Skeletal muscle tissue (tissue), 3 donors: ENCODE measurements at regions not wholly inside any gene's neighbourhood (a gene's known extent, or its start where the extent isn't known, plus 50 kb on each side); places are given as distances from the start of the nearest gene placed in this dataset.

Experiments used
- H3K27ac ChIP-seq: one replicate; pipeline ENCODE4 v1.7.0; 2013; ENCODE audit warnings: mild to moderate bottlenecking, low read depth, low read length, inconsistent platforms
- H3K27me3 ChIP-seq, 3 donors: one replicate each; pipeline ENCODE4 v1.7.0; 2013; ENCODE audit warnings: low read length in 3 of 3; ENCODE audit not compliant: control insufficient read depth in 3 of 3, insufficient read depth in 3 of 3
- H3K36me3 ChIP-seq, 3 donors: one replicate each; pipeline ENCODE4 v1.7.0; 2013; ENCODE audit warnings: low read length in 3 of 3; ENCODE audit not compliant: control insufficient read depth in 3 of 3, insufficient read depth in 3 of 3
- H3K4me1 ChIP-seq, 3 donors: one replicate each; pipeline ENCODE4 v1.7.0; 2013; ENCODE audit warnings: low read length in 3 of 3, mild to moderate bottlenecking in 3 of 3; ENCODE audit not compliant: control insufficient read depth in 3 of 3, insufficient read depth in 3 of 3
- H3K4me3 ChIP-seq, 3 donors: one replicate each; pipeline ENCODE4 v1.7.0; 2013; ENCODE audit warnings: low read length in 3 of 3
- H3K9ac ChIP-seq, 3 donors: one replicate each; pipeline ENCODE4 v1.7.0; 2013; ENCODE audit warnings: low read length in 3 of 3, mild to moderate bottlenecking in 3 of 3, moderate library complexity in 2 of 3, low read depth in 1 of 3
- H3K9me3 ChIP-seq, 3 donors: one replicate each; pipeline ENCODE4 v1.7.0; 2013; ENCODE audit warnings: low read length in 3 of 3; ENCODE audit not compliant: control insufficient read depth in 3 of 3
- donor health status: Osteomylitis.

- H3K4me3 ChIP-seq = no peak overlapping the region
- no peaks in the 10 kb centered on the region for H3K9me3 ChIP-seq
- no peaks in the 10 kb centered on the region for H3K27me3 ChIP-seq
- no peaks in the 10 kb centered on the region for H3K4me1 ChIP-seq
- H3K27ac ChIP-seq = no peak overlapping the region
- H3K36me3 ChIP-seq = no peaks in the 10 kb centered on the region
- no peak overlapping the region for H3K9ac ChIP-seq
Measured at GRCh38 chr4:184879271-184879670, 53.5 kb upstream of the ACSL1 start.

- H3K27ac ChIP-seq = no peak overlapping the region
- no peaks in the 10 kb centered on the region for H3K9me3 ChIP-seq
- H3K4me3 ChIP-seq = no peak overlapping the region
- no peak overlapping the region for H3K9ac ChIP-seq
- H3K4me1 ChIP-seq = no peaks in the 10 kb centered on the region
- no peaks in the 10 kb centered on the region for H3K36me3 ChIP-seq
- H3K27me3 ChIP-seq = no peaks in the 10 kb centered on the region
Measured at GRCh38 chr4:184882276-184882675, 56.5 kb upstream of the ACSL1 start.

GRCh38 chr4:184883024-184883423 lies 57.3 kb upstream of the ACSL1 start:
- H3K27ac ChIP-seq = no peak overlapping the region
- H3K36me3 ChIP-seq = no peaks in the 10 kb centered on the region
- H3K4me3 ChIP-seq = no peak overlapping the region
- no peaks in the 10 kb centered on the region for H3K9me3 ChIP-seq
- H3K27me3 ChIP-seq = no peaks in the 10 kb centered on the region
- no peak overlapping the region for H3K9ac ChIP-seq
- no peaks in the 10 kb centered on the region for H3K4me1 ChIP-seq

- Histone ChIP-seq H3K9ac (no peak overlapping the region), H3K27me3 (no peaks in the 10 kb centered on the region), H3K4me3 (no peak overlapping the region), H3K36me3 (no peaks in the 10 kb centered on the region), H3K4me1 (peaks cover 0 to under 1% (median 0%) of the 10 kb centered on the region in 3 donors), H3K27ac (no peak overlapping the region), H3K9me3 (no peaks in the 10 kb centered on the region)
Measured at GRCh38 chr4:184884883-184885282, 59.1 kb upstream of the ACSL1 start.

- no peak overlapping the region for H3K9ac ChIP-seq
- no peaks in the 10 kb centered on the region for H3K9me3 ChIP-seq
- peaks cover 0 to 3% (median 0%) of the 10 kb centered on the region in 3 donors for H3K4me1 ChIP-seq
- H3K36me3 ChIP-seq = no peaks in the 10 kb centered on the region
- H3K27me3 ChIP-seq = no peaks in the 10 kb centered on the region
- no peak overlapping the region for H3K27ac ChIP-seq
- no peak overlapping the region for H3K4me3 ChIP-seq
Measured at GRCh38 chr4:184885602-184886001, 59.8 kb upstream of the ACSL1 start.

GRCh38 chr4:184887333-184887732 lies 61.6 kb upstream of the ACSL1 start:
- H3K9ac ChIP-seq = no peak overlapping the region
- peaks cover 0 to 3% (median 0%) of the 10 kb centered on the region in 3 donors for H3K4me1 ChIP-seq
- H3K9me3 ChIP-seq = no peaks in the 10 kb centered on the region
- no peak overlapping the region for H3K4me3 ChIP-seq
- H3K36me3 ChIP-seq = no peaks in the 10 kb centered on the region
- H3K27me3 ChIP-seq = no peaks in the 10 kb centered on the region
- no peak overlapping the region for H3K27ac ChIP-seq

GRCh38 chr4:184887947-184888346 lies 62.2 kb upstream of the ACSL1 start:
- Histone ChIP-seq H3K27me3 (no peaks in the 10 kb centered on the region), H3K27ac (no peak overlapping the region), H3K4me1 (peaks cover 0 to 3% (median 0%) of the 10 kb centered on the region in 3 donors), H3K36me3 (no peaks in the 10 kb centered on the region), H3K9ac (no peak overlapping the region), H3K9me3 (no peaks in the 10 kb centered on the region), H3K4me3 (no peak overlapping the region)

- Histone ChIP-seq H3K4me1 (peaks cover 0 to 7% (median 3%) of the 10 kb centered on the region in 3 donors), H3K27me3 (no peaks in the 10 kb centered on the region), H3K9me3 (no peaks in the 10 kb centered on the region), H3K9ac (peak overlapping the region in 1 of 3 donors; percentile 5), H3K4me3 (no peak overlapping the region), H3K36me3 (no peaks in the 10 kb centered on the region), H3K27ac (no peak overlapping the region)
Measured at GRCh38 chr4:184889666-184890335, 64.0 kb upstream of the ACSL1 start.

- Histone ChIP-seq H3K27me3 (no peaks in the 10 kb centered on the region), H3K9ac (no peak overlapping the region), H3K4me1 (peaks cover 7 to 13% (median 8%) of the 10 kb centered on the region in 3 donors), H3K4me3 (no peak overlapping the region), H3K36me3 (no peaks in the 10 kb centered on the region), H3K9me3 (no peaks in the 10 kb centered on the region), H3K27ac (no peak overlapping the region)
Measured at GRCh38 chr4:184890499-184890898, 64.7 kb upstream of the ACSL1 start.

GRCh38 chr4:184891816-184892397 lies 66.1 kb upstream of the ACSL1 start:
- Histone ChIP-seq H3K9ac (no peak overlapping the region), H3K4me1 (peaks cover 8 to 13% (median 9%) of the 10 kb centered on the region in 3 donors), H3K27ac (no peak overlapping the region), H3K36me3 (no peaks in the 10 kb centered on the region), H3K27me3 (no peaks in the 10 kb centered on the region), H3K9me3 (no peaks in the 10 kb centered on the region), H3K4me3 (no peak overlapping the region)
